ENCODE measurements at regions not wholly inside any gene's neighbourhood (a gene's known extent, or its start where the extent isn't known, plus 50 kb on each side); places are given as distances from the start of the nearest gene placed in this dataset.

- TF ChIP-seq, protein P1, sequence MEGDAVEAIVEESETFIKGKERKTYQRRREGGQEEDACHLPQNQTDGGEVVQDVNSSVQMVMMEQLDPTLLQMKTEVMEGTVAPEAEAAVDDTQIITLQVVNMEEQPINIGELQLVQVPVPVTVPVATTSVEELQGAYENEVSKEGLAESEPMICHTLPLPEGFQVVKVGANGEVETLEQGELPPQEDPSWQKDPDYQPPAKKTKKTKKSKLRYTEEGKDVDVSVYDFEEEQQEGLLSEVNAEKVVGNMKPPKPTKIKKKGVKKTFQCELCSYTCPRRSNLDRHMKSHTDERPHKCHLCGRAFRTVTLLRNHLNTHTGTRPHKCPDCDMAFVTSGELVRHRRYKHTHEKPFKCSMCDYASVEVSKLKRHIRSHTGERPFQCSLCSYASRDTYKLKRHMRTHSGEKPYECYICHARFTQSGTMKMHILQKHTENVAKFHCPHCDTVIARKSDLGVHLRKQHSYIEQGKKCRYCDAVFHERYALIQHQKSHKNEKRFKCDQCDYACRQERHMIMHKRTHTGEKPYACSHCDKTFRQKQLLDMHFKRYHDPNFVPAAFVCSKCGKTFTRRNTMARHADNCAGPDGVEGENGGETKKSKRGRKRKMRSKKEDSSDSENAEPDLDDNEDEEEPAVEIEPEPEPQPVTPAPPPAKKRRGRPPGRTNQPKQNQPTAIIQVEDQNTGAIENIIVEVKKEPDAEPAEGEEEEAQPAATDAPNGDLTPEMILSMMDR (IDR thresholded peaks at IDR 0.05; ENCODE audit: low read depth, low read length): no peak
- TF ChIP-seq EZH2phosphoT487 (IDR thresholded peaks at IDR 0.05; ENCODE audit: low read depth): no peak
Observed at GRCh38 chr7:118366363-118366762, 141.9 kb downstream of the ANKRD7 start.

Data from OCI-LY3 (cell line).